OCI-LY1 (cell line): ENCODE measurements at regions not wholly inside any gene's neighbourhood (a gene's known extent, or its start where the extent isn't known, plus 50 kb on each side); places are given as distances from the start of the nearest gene placed in this dataset.

Experiments
- H2AFZ ChIP-seq: fragments of 200-600 bp; sonication (generic), shearing (Covaris generic); 2 replicates; pipeline ENCODE4 v1.6.0; 2014; ENCODE audit warnings: antibody characterized with exemption, mild to moderate bottlenecking, low read length
- H3F3A ChIP-seq: fragments of 200-600 bp; sonication (generic), shearing (Covaris generic); 2 replicates; pipeline ENCODE4 v1.6.0; 2014; ENCODE audit warnings: mild to moderate bottlenecking, antibody characterized with exemption, low read length, moderate library complexity; ENCODE audit not compliant: insufficient read depth
- H3K27ac ChIP-seq: fragments of 200-600 bp; sonication (generic); 2 replicates; pipeline ENCODE4 v1.5.1; 2014; ENCODE audit warnings: low read length, mixed run types, mild to moderate bottlenecking, low read depth; ENCODE audit not compliant: poor library complexity, severe bottlenecking
- H3K27me3 ChIP-seq: fragments of 200-600 bp; sonication (generic); 2 replicates; pipeline ENCODE4 v1.6.0; 2014; ENCODE audit warnings: antibody characterized with exemption, mild to moderate bottlenecking, low read length, moderate library complexity; ENCODE audit not compliant: insufficient read depth
- H3K36me3 ChIP-seq: fragments of 200-600 bp; sonication (generic); 2 replicates; pipeline ENCODE4 v1.6.1; 2014; ENCODE audit warnings: mild to moderate bottlenecking, antibody characterized with exemption, low read length, moderate library complexity, mixed read lengths; ENCODE audit not compliant: insufficient read depth
- H3K4me1 ChIP-seq: fragments of 200-600 bp; sonication (generic); 2 replicates; pipeline ENCODE4 v1.5.1; 2014; ENCODE audit warnings: mild to moderate bottlenecking, low read length, moderate library complexity; ENCODE audit not compliant: insufficient read depth, severe bottlenecking
- H3K4me2 ChIP-seq: fragments of 200-600 bp; sonication (generic), shearing (Covaris generic); 2 replicates; pipeline ENCODE4 v1.6.1; 2014; ENCODE audit warnings: low read length
- H3K4me3 ChIP-seq: fragments of 200-600 bp; sonication (generic); 2 replicates; pipeline ENCODE4 v1.5.1; 2014; ENCODE audit warnings: low read length, low read depth, mild to moderate bottlenecking, mixed read lengths; ENCODE audit not compliant: poor library complexity, severe bottlenecking
- H3K79me2 ChIP-seq: fragments of 200-600 bp; shearing (Covaris generic); 2 replicates; pipeline ENCODE4 v1.6.1; 2016; ENCODE audit warnings: mixed run types, low read length, mixed read lengths; ENCODE audit not compliant: insufficient read depth
- H3K9ac ChIP-seq: fragments of 200-600 bp; sonication (generic), shearing (Covaris generic); 2 replicates; pipeline ENCODE4 v1.6.1; 2014; ENCODE audit warnings: mild to moderate bottlenecking, low read length, mixed read lengths
- H3K9me2 ChIP-seq: fragments of 200-600 bp; sonication (generic), shearing (Covaris generic); 2 replicates; pipeline ENCODE4 v1.6.1; 2014; ENCODE audit warnings: low read depth, mild to moderate bottlenecking, low read length, mixed read lengths
- H3K9me3 ChIP-seq: fragments of 200-600 bp; shearing (Covaris generic); 2 replicates; pipeline ENCODE4 v1.6.1; 2014; ENCODE audit warnings: low read length, mixed read lengths
- H4K20me1 ChIP-seq: fragments of 200-600 bp; sonication (generic), shearing (Covaris generic); 2 replicates; pipeline ENCODE4 v1.6.0; 2016; ENCODE audit warnings: mild to moderate bottlenecking, low read length; ENCODE audit not compliant: insufficient read depth
- CTCF ChIP-seq: fragments of 200-600 bp; sonication (generic), shearing (Covaris generic); IDR thresholded peaks from 2 replicates; pipeline ENCODE4 v1.5.1; 2017; ENCODE audit warnings: mild to moderate bottlenecking, antibody characterized with exemption, low read length, moderate library complexity, mixed read lengths
- EZH2 ChIP-seq: fragments of 200-600 bp; sonication (generic), shearing (Covaris generic); IDR thresholded peaks from 2 replicates; pipeline ENCODE4 v1.8.0; 2017; ENCODE audit warnings: borderline replicate concordance, mixed run types, mild to moderate bottlenecking, antibody characterized with exemption, low read length, moderate library complexity, mixed read lengths

- Histone ChIP-seq H4K20me1 (no peaks in the 10 kb centered on the region), H3K27ac (no peak overlapping the region), H3K4me1 (peaks cover under 1% of the 10 kb centered on the region), H3K4me2 (no peak overlapping the region), H3K79me2 (no peaks in the 10 kb centered on the region), H3K36me3 (no peaks in the 10 kb centered on the region), H2AFZ (no peak overlapping the region), H3K9me3 (no peaks in the 10 kb centered on the region), H3F3A (no peaks in the 10 kb centered on the region), H3K27me3 (no peaks in the 10 kb centered on the region), H3K9ac (no peak overlapping the region), H3K4me3 (no peak overlapping the region), H3K9me2 (no peaks in the 10 kb centered on the region)
- no peak for TF ChIP-seq EZH2
- no peak for TF ChIP-seq CTCF
Measured at GRCh38 chr7:68107261-68107660, 1110.6 kb downstream of the TYW1 start.

- Histone ChIP-seq H3K27ac (no peak overlapping the region), H3K36me3 (no peaks in the 10 kb centered on the region), H3K4me2 (no peak overlapping the region), H3K9me2 (no peaks in the 10 kb centered on the region), H3F3A (no peaks in the 10 kb centered on the region), H3K79me2 (no peaks in the 10 kb centered on the region), H3K4me1 (no peaks in the 10 kb centered on the region), H4K20me1 (no peaks in the 10 kb centered on the region), H3K9ac (no peak overlapping the region), H3K4me3 (no peak overlapping the region), H2AFZ (no peak overlapping the region), H3K9me3 (no peaks in the 10 kb centered on the region), H3K27me3 (no peaks in the 10 kb centered on the region)
- TF ChIP-seq EZH2 (no peak), CTCF (no peak)
Measured at GRCh38 chr7:68107968-68108367, 1111.3 kb downstream of the TYW1 start.

- H3K9ac ChIP-seq = no peak overlapping the region
- H2AFZ ChIP-seq = no peak overlapping the region
- no peaks in the 10 kb centered on the region for H3K4me1 ChIP-seq
- no peaks in the 10 kb centered on the region for H3K36me3 ChIP-seq
- H3K9me2 ChIP-seq = no peaks in the 10 kb centered on the region
- no peaks in the 10 kb centered on the region for H3K27me3 ChIP-seq
- no peaks in the 10 kb centered on the region for H3F3A ChIP-seq
- no peak overlapping the region for H3K4me2 ChIP-seq
- H4K20me1 ChIP-seq = no peaks in the 10 kb centered on the region
- H3K4me3 ChIP-seq = no peak overlapping the region
- no peaks in the 10 kb centered on the region for H3K9me3 ChIP-seq
- TF ChIP-seq EZH2 (no peak), CTCF (no peak)
- no peaks in the 10 kb centered on the region for H3K79me2 ChIP-seq
- H3K27ac ChIP-seq = no peak overlapping the region
Measured at GRCh38 chr7:68109299-68109698, 1112.7 kb downstream of the TYW1 start.
